Hepatic stellate cell (primary cell): ENCODE measurements at regions not wholly inside any gene's neighbourhood (a gene's known extent, or its start where the extent isn't known, plus 50 kb on each side); places are given as distances from the start of the nearest gene placed in this dataset.
"Not testable (repeated sequence)": the region's sequence is repeated elsewhere in the genome, so short reads cannot be mapped to it uniquely, and the experiment has no call there.

Experiments used
- DNase-seq: peaks from one replicate; pipeline ENCODE4 v3.0.0; 2011; ENCODE audit warnings: low spot score

- no peak for DNase-seq
These were observed 129.3 kb downstream of the LNPK start for GRCh38 chr2:175872721-175873120.

- no peak for DNase-seq
These were observed 130.1 kb downstream of the LNPK start for GRCh38 chr2:175872005-175872348.

GRCh38 chr2:175871331-175872004 is 130.6 kb downstream of the LNPK start:
- DNase-seq = no peak

GRCh38 chr2:175865716-175866115 is 136.4 kb downstream of the LNPK start:
- DNase-seq = no peak

- no peak for DNase-seq
These were observed 137.8 kb downstream of the LNPK start for GRCh38 chr2:175864137-175864850.

GRCh38 chr2:175861958-175862357 is 140.1 kb downstream of the LNPK start:
- no peak for DNase-seq

GRCh38 chr2:175855794-175856453 is 146.1 kb downstream of the LNPK start:
- no peak for DNase-seq

GRCh38 chr2:175855236-175855635 is 146.8 kb downstream of the LNPK start:
- DNase-seq = no peak

GRCh38 chr2:175854665-175855064 is 147.4 kb downstream of the LNPK start:
- DNase-seq = no peak

- DNase-seq = no peak
These were observed 147.9 kb downstream of the LNPK start for GRCh38 chr2:175854129-175854528.

GRCh38 chr2:175853616-175853890 is 148.5 kb downstream of the LNPK start:
- DNase-seq = no peak

GRCh38 chr2:175852879-175853615 is 149.0 kb downstream of the LNPK start:
- DNase-seq = no peak

- no peak for DNase-seq
These were observed 154.9 kb downstream of the LNPK start for GRCh38 chr2:175847128-175847527.

- DNase-seq = no peak
These were observed 157.9 kb downstream of the LNPK start for GRCh38 chr2:175844169-175844568.

GRCh38 chr2:175843625-175844024 is 158.4 kb downstream of the LNPK start:
- DNase-seq = no peak

- no peak for DNase-seq
These were observed 159.1 kb downstream of the LNPK start for GRCh38 chr2:175842996-175843395.

GRCh38 chr2:175840765-175841164 is 161.3 kb downstream of the LNPK start:
- not testable (repeated sequence) for DNase-seq

- no peak for DNase-seq
These were observed 161.8 kb downstream of the LNPK start for GRCh38 chr2:175840256-175840655.

GRCh38 chr2:175838979-175839378 is 163.1 kb downstream of the LNPK start:
- DNase-seq = no peak

- DNase-seq = peak; percentile 2
These were observed 165.0 kb downstream of the LNPK start for GRCh38 chr2:175837046-175837445.

GRCh38 chr2:175836361-175836760 is 165.7 kb downstream of the LNPK start:
- no peak for DNase-seq

- no peak for DNase-seq
These were observed 167.6 kb downstream of the LNPK start for GRCh38 chr2:175834477-175834876.

- DNase-seq = no peak
These were observed 169.2 kb downstream of the LNPK start for GRCh38 chr2:175832866-175833265.
